RWPE1 (cell line): ENCODE measurements at regions not wholly inside any gene's neighbourhood (a gene's known extent, or its start where the extent isn't known, plus 50 kb on each side); places are given as distances from the start of the nearest gene placed in this dataset.
"Not testable (repeated sequence)": the region's sequence is repeated elsewhere in the genome, so short reads cannot be mapped to it uniquely, and the experiment has no call there.

ENCODE experiments used
- CTCF ChIA-PET: fragments of 350-600 bp; sonication (Branson Sonifier 250); formaldehyde crosslinking; extraction: SDS; loops from one replicate; lab custom pipeline; 2021; lab: Yijun Ruan, JAX
- POLR2A ChIA-PET: fragments of 400-600 bp; formaldehyde crosslinking; extraction: SDS; loops from one replicate; lab custom pipeline; 2020; ENCODE audit warnings: antibody characterized with exemption; ENCODE audit not compliant: low non-redundant PET; lab: Yijun Ruan, JAX
- DNase-seq: peaks from one replicate; pipeline ENCODE4 v3.0.0; 2012; ENCODE audit warnings: low spot score
- H3K27ac ChIP-seq: fragments of 450-650 bp; 2 replicates; pipeline ENCODE4 v1.5.1; 2017
- TF ChIP-seq, protein P1 (sequence below): fragments of 450-650 bp; conservative IDR thresholded peaks from 2 replicates; pipeline ENCODE4 v1.5.1; 2017; ENCODE audit warnings: low read depth, mild to moderate bottlenecking

DNA sequence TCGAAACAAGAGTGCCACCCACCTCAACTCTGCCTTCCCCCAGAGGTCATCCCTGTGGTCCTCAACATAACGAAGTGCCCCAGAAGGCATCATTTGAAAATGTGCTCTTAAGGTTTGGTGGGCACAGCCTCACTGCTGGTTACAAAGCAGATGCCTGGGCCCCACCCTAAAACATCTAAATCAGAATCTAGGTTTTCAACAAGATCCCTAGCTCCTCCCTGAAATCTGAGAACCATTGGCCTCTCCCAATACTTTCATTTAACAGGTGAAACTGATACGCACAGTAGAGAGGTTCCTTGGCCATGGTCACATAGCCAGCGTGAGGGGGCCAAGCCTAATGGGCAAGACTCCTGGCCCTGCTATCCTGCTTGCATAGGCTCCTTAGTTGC is 376.2 kb upstream of the CLINT1 start:
- no peak for DNase-seq
- ChIA-PET POLR2A (no interaction called here), CTCF (interaction anchor here (0.5 to 0.6 kb wide), 2 partner anchors 568 to 762 kb away, joined by 3 to 5 read pairs; no protein-coding TSS in a partner anchor)
- TF ChIP-seq, protein P1, sequence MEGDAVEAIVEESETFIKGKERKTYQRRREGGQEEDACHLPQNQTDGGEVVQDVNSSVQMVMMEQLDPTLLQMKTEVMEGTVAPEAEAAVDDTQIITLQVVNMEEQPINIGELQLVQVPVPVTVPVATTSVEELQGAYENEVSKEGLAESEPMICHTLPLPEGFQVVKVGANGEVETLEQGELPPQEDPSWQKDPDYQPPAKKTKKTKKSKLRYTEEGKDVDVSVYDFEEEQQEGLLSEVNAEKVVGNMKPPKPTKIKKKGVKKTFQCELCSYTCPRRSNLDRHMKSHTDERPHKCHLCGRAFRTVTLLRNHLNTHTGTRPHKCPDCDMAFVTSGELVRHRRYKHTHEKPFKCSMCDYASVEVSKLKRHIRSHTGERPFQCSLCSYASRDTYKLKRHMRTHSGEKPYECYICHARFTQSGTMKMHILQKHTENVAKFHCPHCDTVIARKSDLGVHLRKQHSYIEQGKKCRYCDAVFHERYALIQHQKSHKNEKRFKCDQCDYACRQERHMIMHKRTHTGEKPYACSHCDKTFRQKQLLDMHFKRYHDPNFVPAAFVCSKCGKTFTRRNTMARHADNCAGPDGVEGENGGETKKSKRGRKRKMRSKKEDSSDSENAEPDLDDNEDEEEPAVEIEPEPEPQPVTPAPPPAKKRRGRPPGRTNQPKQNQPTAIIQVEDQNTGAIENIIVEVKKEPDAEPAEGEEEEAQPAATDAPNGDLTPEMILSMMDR, result no peak
- H3K27ac ChIP-seq, result no peak overlapping the region

DNA sequence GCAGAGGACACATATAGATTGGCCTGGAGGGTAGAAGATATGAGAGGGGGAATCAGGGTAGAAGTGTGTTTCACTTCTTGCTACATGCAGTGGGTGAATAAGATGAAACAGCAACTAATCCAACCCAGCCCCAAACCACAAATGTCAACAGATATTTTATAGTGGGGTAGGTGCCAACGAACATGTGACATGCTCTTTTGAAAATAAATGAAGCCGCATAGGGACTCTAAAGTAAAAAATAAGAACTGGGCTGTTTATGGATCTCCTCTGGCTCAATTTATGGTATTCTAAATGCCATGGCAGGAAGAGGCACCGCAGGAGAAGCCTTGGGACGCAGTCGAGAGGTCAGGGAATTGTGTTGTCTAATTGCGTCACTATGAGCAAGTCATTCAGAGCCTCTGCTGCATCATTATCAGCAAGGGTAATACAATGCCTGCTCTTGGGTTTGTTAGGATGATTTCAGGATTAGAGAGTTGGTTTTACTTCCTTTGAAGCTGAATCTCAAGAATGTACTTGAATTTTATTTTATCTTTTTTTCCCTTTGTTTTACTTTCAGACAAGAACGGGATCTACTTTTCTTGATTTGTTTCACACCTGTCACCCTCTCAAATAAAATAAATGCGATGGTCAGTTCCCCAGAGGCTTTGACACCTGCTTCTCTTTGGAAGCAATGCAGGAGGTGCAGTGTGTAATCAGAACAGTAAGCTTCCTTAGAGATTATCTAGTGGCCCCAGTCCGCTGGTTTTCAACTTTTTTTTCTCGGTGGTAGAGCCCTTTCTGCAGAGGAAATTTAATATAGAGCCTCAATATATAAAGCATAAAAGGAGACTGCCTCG is 375.6 kb upstream of the CLINT1 start:
- no peak overlapping the region for H3K27ac ChIP-seq
- CTCF ChIA-PET, result interaction anchor here (0.5 to 0.6 kb wide), 2 partner anchors 567 to 763 kb away, joined by 3 to 5 read pairs; no protein-coding TSS in a partner anchor
- POLR2A ChIA-PET, result interaction anchor here (0.5 kb wide), 1 partner anchor 83 kb away, joined by 3 read pairs; no protein-coding TSS in a partner anchor
- DNase-seq, result no peak
- TF ChIP-seq, protein P1, result no peak

DNA sequence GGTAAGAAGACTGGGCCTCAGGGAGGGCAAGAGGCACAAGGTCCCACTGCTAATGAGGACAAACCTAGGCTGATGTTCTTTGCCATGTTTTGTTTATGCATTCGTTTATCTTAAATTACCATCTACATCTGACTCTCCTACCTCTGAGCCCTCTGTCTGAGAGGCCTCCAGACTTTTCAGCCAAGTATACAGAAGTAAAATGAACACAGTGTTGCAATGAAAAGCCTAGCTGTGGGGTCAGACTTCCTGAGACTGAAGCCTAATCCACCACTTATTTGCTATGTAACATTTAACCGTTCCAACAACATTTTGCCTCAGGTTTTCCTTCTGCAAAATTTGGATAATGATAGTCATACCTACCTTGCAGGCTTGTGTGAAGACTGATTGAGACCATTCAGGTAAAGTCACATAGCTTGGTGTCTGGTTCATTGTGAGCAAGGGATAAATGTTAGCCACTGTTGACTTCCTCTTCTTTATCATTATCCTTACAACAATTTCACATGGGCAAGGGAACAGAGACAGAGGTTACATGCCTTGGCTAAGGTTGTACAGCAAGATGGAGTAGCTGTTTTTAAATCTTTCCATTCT is 374.9 kb upstream of the CLINT1 start:
- CTCF ChIA-PET, result no interaction called here
- POLR2A ChIA-PET, result interaction anchor here (0.5 kb wide), 1 partner anchor 84 kb away, joined by 3 read pairs; no protein-coding TSS in a partner anchor
- H3K27ac ChIP-seq, result no peak overlapping the region

DNA sequence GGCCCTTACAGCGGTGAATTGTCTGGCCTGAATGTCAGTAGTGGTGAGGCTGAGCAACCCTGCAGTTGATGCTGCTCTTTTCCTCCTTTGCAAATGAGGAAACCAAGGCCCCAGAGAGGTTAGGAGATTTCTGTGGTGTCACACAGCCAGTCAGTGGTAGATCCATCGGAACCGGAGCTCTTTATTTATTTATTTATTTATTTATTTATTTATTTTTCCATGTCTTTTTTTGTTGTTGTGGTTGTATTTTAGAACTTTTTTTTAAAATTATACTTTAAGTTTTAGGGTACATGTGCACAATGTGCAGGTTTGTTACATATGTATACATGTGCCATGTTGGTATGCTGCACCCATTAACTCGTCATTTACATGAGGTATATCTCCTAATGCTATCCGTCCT is 368.4 kb upstream of the CLINT1 start:
- H3K27ac ChIP-seq, POLR2A ChIA-PET, DNase-seq: not testable (repeated sequence)
- CTCF ChIA-PET, result interaction anchor here (0.6 kb wide), 1 partner anchor 865 kb away, joined by 3 read pairs; no protein-coding TSS in a partner anchor

More for the DNA sequence above, 374.9 kb upstream of the CLINT1 start:
- DNase-seq, result no peak
- TF ChIP-seq, protein P1, result no peak

DNA sequence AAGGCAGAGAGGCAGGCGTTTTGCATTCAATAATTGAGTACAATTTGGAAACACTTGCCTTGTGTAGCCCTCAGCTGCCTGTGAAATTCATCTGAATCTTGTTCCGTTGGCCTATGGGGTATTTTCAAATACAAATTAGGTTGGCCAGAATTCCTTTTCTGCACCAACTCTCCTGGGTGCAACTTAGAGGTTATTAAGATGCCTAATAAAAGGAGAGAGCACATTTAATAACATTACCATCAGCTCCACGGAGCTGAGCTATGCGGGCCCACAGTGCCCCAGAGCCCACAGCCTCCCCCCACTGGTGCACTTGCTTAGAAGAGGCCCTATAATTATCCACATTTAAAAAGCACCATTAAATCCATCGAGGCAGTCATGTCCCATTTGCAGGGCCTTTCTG is 367.6 kb upstream of the CLINT1 start:
- DNase-seq, result no peak
- TF ChIP-seq, protein P1, result no peak
- ChIA-PET CTCF (interaction anchor here (1.1 kb wide), 1 partner anchor 152 kb away, joined by 3 read pairs; no protein-coding TSS in a partner anchor), POLR2A (no interaction called here)
- no peak overlapping the region for H3K27ac ChIP-seq

DNA sequence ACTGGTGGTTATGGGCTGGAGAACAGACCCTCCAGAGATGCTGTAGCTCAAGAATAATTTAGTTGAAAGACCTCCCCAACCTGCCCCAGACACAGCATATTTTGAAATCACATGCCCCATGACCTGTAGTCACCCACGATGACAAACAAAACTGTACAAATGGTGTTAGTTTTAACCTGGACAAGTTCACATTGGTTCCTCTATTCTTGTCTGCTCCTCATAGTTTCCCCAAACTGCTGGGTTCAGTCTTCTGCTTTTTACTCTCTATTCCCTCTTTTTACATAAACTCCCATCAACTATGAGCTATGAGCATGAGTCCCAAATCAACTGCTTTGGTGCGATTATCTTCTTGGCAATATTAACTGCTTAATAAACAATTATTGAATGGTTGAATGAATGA is 365.3 kb upstream of the CLINT1 start:
- POLR2A ChIA-PET, result no interaction called here
- no peak for DNase-seq

More for the DNA sequence above, 365.3 kb upstream of the CLINT1 start:
- TF ChIP-seq, protein P1, result no peak
- no peak overlapping the region for H3K27ac ChIP-seq
- CTCF ChIA-PET, result interaction anchor here (0.6 kb wide), 1 partner anchor 17 kb away, joined by 3 read pairs; no protein-coding TSS in a partner anchor
